Muscle of back (tissue), 3 donors: ENCODE measurements at regions not wholly inside any gene's neighbourhood (a gene's known extent, or its start where the extent isn't known, plus 50 kb on each side); places are given as distances from the start of the nearest gene placed in this dataset.
A peak's percentile ranks its signal among the peaks of the same experiment; 100 is the strongest.

Experiments used
- DNase-seq, 3 donors: peaks; one replicate each; pipeline versions ENCODE4 v3.0.0 to v3.0.0-alpha.2; 2013

DNA sequence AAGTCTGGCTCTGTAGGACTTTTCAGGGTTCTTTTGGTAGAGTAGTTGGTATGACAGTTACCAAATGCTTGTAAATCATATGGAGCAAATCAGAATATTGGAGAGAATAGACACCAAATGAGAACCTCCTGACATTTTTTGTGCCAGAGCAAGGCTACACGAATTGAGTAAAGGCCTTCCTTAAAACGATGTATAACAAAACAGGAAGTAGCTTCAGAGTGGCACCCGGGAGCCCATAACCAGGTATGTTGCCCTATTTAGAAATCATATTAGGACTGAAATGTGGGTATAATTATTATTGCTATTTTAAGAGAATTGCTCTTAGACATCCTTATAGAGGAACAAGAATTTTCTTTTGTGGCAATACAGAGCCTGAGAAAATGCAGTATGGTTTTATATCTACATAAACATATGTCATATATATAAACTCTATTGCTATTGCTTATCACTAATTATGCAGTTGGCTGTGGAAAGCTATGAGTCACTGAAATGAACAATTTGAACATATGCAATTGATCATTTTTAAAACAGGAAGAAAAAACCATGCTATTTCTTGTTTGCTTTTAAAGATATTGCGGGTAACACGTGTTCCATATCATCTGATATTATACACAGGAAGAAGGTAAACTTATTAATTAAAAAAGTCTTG, 197.4 kb upstream of the MTPN start:
- DNase-seq = no peak

DNA sequence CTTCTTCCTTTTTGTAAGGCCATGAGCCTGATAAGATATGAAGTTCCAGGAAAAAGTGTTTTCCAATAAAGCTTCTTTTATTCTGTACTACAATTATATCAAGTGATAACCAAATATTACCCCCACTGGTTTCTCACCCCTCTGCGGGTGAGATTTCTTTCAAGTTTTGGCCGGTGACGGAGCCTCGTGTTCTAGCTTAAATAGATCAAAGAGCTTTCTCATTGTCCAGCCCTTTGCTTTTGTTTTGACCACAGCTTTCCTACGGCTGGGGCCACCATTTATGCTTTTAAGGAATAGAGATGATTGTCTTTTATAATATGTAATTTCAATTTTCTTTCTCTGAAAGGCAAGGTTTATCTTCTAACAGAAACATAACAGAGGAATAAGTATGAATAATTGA, 196.7 kb upstream of the MTPN start:
- DNase-seq = no peak

DNA sequence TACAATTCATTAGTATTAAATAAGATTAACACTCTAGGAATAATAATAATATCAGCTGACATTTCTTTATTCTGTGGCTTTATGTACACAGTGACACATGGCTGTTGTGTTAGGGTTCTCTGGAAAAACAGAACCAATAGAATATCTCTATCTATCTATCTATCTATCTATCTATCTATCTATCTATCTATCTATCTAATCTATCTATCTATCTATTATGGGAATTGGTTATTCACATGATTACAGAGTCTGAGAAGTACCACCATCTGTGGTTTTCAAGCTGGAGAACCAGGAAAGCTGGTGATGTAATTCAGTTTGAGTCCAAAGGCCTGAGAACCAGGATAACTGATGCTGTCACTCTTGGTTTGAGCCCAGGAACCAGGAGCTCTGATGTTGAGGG, 194.1 kb upstream of the MTPN start:
- no peak for DNase-seq

DNA sequence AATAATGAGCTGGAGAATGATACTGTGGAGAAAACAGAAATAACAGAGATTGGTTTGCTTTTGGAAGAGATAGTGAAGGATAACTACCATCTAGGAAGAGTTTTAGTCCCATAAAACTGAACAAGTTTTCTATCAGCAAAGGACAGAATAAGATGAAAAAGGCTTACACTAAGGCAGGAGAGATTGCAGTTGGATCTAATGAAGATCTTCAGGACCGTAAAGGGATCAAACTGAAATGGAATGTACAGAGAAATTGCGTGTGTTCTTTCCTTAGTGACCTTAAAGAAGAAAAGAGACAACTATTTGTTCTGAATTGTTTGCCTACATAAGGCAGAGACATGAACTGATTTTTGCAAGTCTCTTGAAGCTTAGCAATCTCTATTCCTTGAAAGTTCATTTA, 191.7 kb upstream of the MTPN start:
- no peak for DNase-seq

DNA sequence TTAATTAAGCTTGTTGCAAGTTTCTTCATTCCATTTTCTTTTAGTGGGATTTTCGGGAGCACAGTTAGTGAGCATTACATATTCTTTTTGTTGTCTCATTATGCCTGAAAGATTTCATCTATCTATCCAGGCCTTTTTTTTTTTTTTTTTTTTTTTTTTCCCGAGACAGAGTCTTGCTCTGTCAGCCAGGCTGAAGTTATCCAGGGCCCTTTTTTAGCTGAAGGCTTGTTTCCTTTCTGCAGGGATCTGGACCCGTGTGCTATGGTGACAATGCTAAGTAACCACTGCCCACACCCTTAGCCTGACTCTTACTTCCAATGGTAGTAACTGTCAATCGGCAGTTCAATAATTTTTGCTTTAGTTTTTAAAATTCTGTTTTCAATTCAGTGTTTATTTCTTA, 190.8 kb upstream of the MTPN start:
- DNase-seq = no peak

DNA sequence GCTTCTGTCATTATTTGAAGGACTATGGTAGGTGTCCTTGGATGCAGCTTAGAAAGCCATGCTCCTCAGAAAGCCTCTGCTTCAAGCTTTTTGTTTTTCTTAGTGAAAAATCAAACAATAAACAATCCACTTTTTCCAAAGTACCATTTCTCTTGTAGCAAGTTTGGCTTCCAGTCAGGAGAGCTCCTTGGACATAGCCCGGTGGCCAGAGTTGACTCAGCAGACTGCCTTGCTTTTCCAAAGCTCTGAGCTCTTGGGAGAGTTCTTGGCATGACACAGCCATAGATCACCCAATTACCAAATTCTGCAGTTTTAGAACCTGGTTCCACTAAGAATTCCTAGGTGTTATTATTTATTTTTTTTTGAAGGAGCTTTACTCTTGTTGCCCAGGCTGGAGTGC, 189.4 kb upstream of the MTPN start:
- DNase-seq = no peak

DNA sequence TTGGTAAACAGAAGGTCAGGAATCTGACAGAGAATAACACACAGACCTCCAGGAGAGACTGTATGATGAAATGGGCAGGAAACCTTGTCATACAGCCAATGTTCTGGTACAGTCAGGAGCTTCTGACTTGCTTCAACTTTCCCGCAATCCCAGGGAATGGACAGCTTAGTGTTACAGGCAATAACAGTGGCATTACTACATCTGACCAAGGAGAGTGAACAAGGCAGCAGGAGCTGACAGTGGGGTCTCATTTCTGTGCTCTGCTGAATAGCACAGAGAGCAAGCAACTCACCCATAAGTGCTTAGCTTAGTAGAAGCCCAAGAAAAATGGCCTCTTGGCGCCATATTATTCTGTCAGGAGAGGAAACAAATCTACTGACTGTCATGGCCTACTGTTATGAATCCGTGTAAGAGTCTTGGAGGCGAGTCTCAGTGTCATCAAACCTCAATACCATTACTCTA, 186.2 kb upstream of the MTPN start:
- no peak for DNase-seq

DNA sequence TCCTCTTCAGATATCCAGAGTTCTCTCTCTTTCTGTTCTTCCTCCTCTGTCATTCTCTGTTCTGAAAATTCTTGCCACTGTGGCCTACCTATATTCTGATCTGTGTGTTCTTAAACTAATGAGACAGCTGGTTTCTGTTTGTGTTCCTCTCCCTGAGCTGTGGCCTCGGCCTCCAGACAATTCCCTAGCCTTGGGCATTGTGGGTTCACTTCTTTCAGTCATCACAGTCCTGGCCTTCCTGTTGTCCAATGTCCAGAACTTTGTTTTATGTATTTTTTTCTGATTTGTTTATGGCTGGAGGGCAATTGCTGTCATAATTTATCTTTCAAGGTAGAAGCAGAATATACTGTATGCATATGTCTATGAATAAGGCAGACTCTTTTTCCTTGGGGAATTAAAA, 173.2 kb upstream of the MTPN start:
- DNase-seq = no peak

DNA sequence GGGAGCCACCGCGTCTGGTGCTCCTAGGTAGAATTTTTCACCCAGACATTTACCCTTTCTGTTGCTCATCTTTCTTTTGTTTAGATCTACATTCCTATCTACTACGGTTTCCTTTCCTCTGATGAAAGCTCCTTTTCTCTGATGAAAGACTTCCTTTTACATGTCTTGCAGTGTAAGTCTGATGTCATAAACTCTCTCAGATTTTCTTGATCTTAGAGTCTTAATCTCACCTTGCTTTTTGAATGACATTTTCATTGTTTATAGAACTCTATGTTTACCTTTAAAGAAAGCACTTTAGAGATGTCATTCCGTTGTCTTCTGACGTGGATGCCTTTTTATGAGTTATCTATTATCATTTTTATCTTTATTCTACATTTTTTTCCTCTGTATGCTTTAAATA, 171.8 kb upstream of the MTPN start:
- DNase-seq = no peak

DNA sequence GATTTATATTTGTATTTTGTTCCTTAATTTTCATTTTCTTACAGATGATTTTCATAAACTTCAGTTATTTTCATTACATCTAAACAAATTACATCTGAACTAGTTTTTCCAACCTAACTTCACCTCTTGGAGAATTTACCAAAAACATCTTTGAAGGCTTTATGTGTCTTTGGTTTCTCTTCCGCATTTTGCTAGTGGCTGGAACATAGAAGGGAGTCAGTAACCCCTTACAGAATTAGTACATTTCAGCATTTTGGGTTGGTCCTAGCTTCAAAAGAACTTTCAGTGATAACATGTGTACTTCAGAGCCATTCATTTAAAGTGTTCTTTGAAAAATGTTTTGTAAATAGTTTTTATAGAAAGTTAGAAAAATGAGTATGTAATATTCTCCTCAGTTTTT, 169.8 kb upstream of the MTPN start:
- no peak for DNase-seq

DNA sequence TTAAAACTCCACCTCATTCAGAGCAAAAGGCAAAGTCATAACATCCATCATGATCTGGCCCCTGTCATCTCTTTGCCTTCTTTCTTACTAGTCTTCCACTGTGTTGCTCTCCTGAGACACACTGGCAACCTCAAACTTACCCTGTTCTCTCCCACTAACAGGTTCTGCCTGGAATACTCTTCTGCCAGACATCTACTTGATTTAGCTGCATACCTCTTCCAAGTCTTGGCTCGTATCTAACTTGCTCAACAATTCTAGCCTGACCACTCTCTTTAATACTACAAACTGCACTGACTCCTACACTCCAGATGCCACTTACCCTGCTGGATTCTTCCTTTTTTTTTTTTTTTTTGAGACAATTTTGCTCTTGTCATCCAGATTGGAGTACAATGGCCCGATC, 167.0 kb upstream of the MTPN start:
- DNase-seq = no peak

DNA sequence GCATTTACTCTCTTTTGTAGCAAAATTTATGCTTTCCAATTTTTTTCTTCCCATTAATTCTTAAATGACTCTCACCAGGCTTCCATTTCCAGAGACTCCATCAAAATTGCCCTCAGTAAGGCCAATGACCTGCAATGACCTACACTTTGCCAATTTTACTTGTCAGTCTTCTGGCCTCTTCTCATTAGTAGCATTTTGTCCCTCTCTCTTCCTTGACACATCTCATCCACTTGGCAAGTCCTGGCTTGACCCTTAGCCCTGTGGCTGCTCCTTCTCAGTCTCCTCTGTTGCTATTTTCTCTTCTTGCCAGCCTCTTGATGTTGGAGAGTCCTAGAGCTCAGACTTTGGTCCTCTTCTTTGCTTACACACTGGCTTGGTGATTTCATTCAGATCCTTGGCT, 166.1 kb upstream of the MTPN start:
- no peak for DNase-seq

DNA sequence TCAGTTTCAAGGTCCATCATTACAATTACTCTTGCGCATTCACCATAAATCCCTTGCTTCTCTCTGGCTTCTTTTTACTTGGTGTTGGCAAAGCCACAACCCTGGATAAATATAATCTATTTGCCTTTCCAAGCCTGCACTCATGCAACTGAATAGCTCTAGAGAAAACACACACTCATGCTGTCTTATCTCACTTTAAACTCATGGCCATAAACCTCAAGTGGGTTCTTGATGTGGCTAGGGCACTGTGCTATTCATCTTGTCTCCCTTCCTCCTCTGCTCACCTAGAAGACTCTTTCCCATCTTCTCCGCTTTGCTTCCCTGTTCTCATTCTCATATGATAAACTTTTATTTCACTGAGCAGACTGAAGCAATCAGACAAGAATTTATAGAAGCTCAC, 165.4 kb upstream of the MTPN start:
- DNase-seq = no peak

DNA sequence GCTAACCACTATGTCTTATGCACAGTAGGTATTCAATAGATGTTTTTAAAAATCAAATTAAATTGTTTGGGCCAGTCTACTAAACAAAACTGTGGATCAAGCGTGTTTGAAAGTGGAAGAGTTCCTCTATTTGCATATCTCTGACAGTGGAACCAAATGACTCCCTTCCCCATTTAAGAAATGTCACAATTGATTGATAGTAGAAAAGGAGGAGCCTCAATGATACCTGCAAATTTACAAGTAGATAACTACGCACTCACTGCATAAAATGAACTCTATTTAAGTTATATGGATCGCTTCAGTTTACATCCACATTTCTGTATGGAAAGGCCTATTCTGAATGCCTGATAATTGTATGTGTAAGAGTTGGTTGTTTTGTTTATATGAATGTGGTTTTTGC, 163.3 kb upstream of the MTPN start:
- DNase-seq = no peak

DNA sequence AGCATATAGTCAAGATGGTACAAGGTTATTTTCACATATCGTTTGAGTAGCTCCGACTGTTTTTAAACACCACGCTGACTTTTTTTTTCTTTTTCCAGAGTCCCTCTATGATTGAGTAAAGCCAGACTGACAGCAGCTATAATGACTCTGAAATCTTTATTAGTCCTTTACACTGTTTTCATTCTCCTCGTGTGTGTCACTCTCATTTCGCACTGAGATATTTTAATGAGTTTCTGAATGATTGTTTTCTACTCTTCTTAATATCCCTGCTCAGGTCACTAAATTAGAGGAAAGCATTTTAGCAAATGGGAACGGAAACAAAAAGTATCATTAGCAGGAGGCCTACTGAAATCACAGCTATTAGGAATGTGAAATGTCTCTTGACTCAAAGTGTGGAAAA, 162.3 kb upstream of the MTPN start:
- DNase-seq = no peak

DNA sequence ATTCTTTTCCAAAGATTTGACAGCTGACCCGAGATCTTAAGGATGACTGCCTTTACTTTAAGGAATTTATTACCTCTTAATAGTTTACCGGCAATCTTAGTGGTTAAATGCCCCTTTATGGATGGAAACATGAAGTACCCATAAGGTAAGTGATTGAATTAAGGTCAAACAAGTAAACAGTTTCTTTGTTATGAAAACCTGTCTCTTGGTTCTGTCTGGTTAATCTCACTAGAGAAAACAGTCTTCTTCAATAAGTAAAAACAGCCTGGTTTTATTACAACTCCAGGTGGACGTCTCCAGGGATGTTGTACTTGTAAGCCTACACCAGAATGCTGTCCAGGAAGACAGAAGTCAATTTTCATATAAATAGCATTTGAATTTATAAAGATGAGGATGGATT, 161.8 kb upstream of the MTPN start:
- DNase-seq = no peak

DNA sequence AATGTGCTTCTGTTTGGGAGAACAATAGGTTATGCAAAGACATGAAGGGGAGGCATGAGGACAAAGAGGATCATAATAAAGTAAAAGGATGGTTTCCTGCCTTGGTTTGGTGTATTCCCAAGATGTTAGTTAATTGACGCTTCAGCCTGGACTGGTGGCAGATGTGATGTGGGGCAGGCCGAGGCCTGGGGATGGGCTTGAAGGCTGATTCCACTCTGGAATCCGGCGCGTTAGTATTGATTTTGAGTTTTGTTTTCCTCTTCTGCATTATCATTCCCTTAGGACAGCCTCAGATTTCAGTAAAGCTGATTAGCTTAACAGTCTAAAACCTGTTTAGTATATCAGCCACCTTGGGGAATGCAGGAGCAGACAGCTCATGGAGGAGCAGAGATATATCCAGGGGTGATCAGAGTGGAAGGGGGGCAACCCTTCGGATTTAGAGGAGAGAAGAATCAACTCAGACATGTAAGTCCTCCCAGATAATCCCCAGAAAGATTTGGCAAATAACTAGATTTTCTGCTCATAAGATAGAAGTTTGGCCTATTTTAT, 159.8 kb upstream of the MTPN start:
- no peak for DNase-seq

DNA sequence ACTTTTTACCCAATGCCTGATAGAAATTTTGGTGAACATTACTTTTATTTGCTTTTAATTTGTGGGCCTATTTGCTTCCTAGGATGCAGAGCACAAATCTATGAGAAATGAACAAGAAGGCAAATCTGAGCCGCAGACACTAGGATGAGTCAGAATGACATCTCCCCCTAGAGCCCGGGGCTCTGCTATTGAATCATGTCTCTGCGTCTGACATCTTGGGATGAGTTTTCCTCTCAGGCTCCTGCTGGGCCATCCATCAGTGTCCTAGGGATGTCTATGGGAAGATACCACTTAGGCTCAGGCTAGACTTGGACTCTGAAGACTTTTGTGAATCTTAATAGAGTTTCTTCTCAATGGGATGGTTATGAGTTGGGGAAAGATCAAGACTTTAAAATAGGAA, 157.3 kb upstream of the MTPN start:
- DNase-seq = peak in 1 of 3 donors; percentile 28

DNA sequence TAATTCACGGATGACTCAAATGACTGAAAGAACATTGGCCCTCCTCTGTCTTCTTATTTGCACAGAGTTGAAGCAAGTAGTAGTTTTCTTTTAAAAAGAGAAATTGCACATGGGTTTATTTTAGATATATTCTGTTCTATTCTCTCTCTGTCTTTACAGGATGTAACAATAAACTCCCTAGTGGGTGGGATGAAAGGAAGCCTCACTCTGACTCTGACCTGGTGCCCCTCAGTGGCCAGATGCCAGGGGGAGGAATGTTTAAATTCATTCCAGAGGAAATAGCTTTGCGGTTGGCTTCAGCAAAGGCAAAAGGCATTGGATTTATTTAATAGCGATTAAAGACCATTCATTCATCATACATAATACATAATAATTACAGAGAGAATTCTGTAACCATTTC, 156.4 kb upstream of the MTPN start:
- DNase-seq = peak in 2 of 3 donors; percentile 4 to 23

DNA sequence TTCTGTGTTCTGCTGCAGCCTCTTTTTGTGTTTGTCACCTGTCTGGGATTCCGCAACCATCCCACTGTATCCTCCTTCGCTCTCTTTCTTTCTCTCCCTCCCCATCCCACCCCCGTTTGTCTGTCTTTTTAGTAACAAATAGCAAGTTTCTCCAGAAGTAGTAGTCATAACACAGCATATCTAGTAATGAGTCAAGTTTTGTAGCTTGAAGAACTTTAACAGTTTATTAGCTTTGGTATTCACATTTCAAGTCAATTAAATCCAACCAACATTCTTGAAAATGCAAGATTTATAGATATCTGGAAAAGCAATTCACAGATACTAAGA, 154.1 kb upstream of the MTPN start:
- DNase-seq = no peak

DNA sequence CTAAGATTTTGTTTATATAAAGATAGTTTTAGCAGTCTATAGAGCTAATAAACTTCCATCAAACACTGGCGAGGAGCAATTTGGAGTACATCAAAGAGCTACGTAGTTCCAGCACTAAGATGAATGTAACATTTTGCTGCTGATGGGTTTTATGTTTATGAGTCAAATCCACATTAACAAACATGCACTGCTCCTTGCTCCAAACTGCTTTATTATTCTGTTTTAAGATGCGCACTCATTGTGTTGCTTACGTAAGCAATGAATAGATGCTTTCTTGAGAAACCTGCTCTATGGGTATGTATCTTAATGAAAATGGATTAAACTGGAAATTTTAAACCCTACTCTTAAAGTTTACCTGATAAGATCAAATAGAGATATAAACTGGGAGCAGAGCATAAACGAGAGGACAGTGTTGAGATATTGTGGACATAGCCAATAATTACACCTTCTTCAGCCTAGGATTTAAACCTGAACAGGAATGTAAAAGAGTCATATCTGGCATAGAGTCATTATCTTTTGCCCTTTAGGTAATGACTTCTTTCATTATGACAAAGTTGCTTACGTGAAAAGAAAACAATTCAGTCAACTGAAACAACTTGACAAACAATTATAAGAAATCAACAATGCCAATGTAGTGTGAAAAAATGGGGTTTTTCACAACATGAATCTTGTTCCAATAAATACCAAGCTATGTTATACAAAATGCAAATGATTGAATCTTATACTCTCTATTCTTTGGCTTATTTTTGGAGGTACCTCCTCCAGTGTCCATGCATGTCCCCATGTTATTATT, 153.5 kb upstream of the MTPN start:
- DNase-seq = no peak

DNA sequence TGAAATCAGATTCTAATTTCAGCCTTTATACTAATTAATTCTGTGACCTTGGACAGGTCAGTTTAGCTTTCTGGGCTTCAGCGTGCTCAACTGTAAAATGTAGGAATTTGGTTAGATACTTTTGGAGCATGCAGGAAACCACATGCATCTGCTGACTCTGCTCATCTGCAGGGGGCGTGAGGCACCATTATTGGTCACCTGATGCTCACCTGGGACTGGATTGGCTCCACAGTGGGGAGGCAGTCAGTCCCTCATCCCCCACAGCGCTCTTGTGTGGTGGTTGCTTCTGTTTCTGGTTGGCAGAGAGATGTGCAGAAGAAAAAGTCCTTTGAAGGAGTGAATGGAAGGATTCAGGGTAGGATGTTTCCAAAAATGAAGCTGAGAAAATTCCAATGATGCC, 150.9 kb upstream of the MTPN start:
- no peak for DNase-seq

DNA sequence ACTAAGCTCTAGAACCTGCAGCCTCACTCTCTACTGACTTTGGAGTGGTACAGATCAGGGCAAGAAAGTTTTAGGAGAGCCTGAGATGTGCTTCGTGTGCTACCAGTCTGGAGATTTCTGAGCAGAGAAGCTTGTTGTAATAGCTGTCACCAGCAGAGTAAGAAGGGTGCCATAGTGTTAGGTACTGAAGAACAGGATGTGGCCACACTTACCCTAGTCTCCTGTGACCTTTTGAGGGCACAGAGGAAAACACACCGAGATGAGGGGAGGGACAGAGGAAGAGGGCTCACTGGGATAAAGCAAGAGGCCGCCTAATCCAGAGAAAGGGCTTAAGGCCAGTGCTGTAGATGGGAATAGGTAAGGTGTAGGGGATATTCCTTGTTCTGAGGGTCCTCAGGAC, 146.2 kb upstream of the MTPN start:
- DNase-seq = no peak

DNA sequence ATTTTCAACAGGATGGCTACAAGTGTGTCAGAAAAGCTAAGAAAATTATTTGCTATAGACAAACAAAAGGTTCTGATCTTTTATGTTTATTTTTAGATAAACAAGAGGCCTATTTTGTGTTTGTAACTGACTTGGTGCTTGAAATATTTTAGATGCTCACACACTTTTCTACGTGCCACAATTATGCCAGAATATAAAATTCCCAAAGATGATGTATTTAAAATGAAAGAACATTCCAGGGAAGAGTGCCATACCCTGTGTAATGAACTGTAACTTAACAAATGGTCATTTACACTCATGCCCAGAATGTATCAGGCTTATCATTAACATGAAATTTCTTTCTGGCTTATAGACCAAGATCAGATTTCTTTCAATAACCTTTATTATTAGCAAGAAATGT, 144.9 kb upstream of the MTPN start:
- no peak for DNase-seq
